ENCODE measurements at regions not wholly inside any gene's neighbourhood (a gene's known extent, or its start where the extent isn't known, plus 50 kb on each side); places are given as distances from the start of the nearest gene placed in this dataset.

- no peak for DNase-seq
Observed at GRCh38 chr1:29549001-29549400, 312.7 kb downstream of the PTPRU start.

- no peak for DNase-seq
Observed at GRCh38 chr1:29548091-29548490, 311.8 kb downstream of the PTPRU start.

- DNase-seq: no peak
Observed at GRCh38 chr1:29547300-29547699, 311.0 kb downstream of the PTPRU start.

GRCh38 chr1:29546496-29546895 is 310.2 kb downstream of the PTPRU start:
- no peak for DNase-seq

- no peak for DNase-seq
Observed at GRCh38 chr1:29544406-29544805, 308.1 kb downstream of the PTPRU start.

GRCh38 chr1:29543586-29543985 is 307.3 kb downstream of the PTPRU start:
- DNase-seq: no peak

GRCh38 chr1:29542548-29542947 is 306.2 kb downstream of the PTPRU start:
- no peak for DNase-seq

- no peak for DNase-seq
Observed at GRCh38 chr1:29541631-29542030, 305.3 kb downstream of the PTPRU start.

- DNase-seq: no peak
Observed at GRCh38 chr1:29540801-29541357, 304.6 kb downstream of the PTPRU start.

- DNase-seq: no peak
Observed at GRCh38 chr1:29539971-29540370, 303.6 kb downstream of the PTPRU start.

GRCh38 chr1:29538586-29538985 is 302.3 kb downstream of the PTPRU start:
- DNase-seq: no peak

GRCh38 chr1:29532751-29533150 is 296.4 kb downstream of the PTPRU start:
- DNase-seq: no peak

- no peak for DNase-seq
Observed at GRCh38 chr1:29532285-29532684, 296.0 kb downstream of the PTPRU start.

GRCh38 chr1:29531596-29531995 is 295.3 kb downstream of the PTPRU start:
- no peak for DNase-seq

GRCh38 chr1:29529677-29530278 is 293.5 kb downstream of the PTPRU start:
- no peak for DNase-seq

GRCh38 chr1:29527314-29528004 is 291.1 kb downstream of the PTPRU start:
- DNase-seq: no peak

- DNase-seq: no peak
Observed at GRCh38 chr1:29525941-29526340, 289.6 kb downstream of the PTPRU start.

- DNase-seq: no peak
Observed at GRCh38 chr1:29524285-29525065, 288.2 kb downstream of the PTPRU start.

- DNase-seq: no peak
Observed at GRCh38 chr1:29523576-29523975, 287.3 kb downstream of the PTPRU start.

GRCh38 chr1:29523136-29523535 is 286.8 kb downstream of the PTPRU start:
- DNase-seq: no peak

- no peak for DNase-seq
Observed at GRCh38 chr1:29521811-29522580, 285.7 kb downstream of the PTPRU start.

- DNase-seq: no peak
Observed at GRCh38 chr1:29521438-29521715, 285.1 kb downstream of the PTPRU start.
